K562 (cell line): ENCODE measurements at regions not wholly inside any gene's neighbourhood (a gene's known extent, or its start where the extent isn't known, plus 50 kb on each side); places are given as distances from the start of the nearest gene placed in this dataset.

Source experiments
- ATAC-seq: fragments of 200-7000 bp; cut with Tn5 transposase; 3 replicates; pipeline ENCODE4 v1.9.1; 2020; ENCODE audit warnings: moderate library complexity
- BruUV-seq: library from RNA; stranded (reverse); fragments of 400-500 nt; replicated peaks from 2 replicates; lab custom pipeline; 2021; lab: Mats Ljungman, UMichigan
- CTCF ChIA-PET: fragments of 300-600 bp; formaldehyde crosslinking; extraction: SDS; loops from one replicate; lab custom pipeline; 2021; ENCODE audit warnings: low intra/inter-chr PET ratio; lab: Yijun Ruan, JAX
- POLR2A ChIA-PET: fragments of 300-600, 350-650 bp; sonication (Branson Sonifier 250); formaldehyde crosslinking; extraction: SDS; loops from one replicate; lab custom pipeline; 2021; ENCODE audit warnings: antibody characterized with exemption, inconsistent platforms; lab: Yijun Ruan, JAX
- DNase-seq, 4 experiments: peaks; one replicate each; pipeline versions ENCODE4 v3.0.0 to v3.0.0-alpha.2; 2011 to 2018; ENCODE audit warnings: low spot score in 3 of 4, mixed read lengths in 3 of 4; ENCODE audit errors: extremely low read depth in 1 of 4
- FAIRE-seq: peaks from 2 replicates; lab custom pipeline; 2011; peaks lifted over from hg19 to GRCh38; lab: Jason Lieb, UNC
- H2AFZ ChIP-seq: 2 replicates; pipeline ENCODE4 v1.6.0; 2011; ENCODE audit warnings: low read depth, low read length, control low read depth, inconsistent platforms
- H3K27ac ChIP-seq: fragments of 200-600 bp; 3 replicates; pipeline ENCODE4 v1.8.0; 2011; ENCODE audit warnings: low read depth, mild to moderate bottlenecking, control low read depth, inconsistent platforms, low read length, moderate library complexity, mixed read lengths; ENCODE audit errors: extremely low read depth
- H3K27me3 ChIP-seq, 2 experiments: fragments of 300-600 bp in 1 of 2; 2 replicates in 1 of 2; 3 replicates in 1 of 2; pipeline versions ENCODE4 v1.6.0 to v1.8.0; 2011; ENCODE audit warnings: inconsistent platforms in 2 of 2, low read length in 2 of 2, mild to moderate bottlenecking in 1 of 2, mixed read lengths in 1 of 2, moderate library complexity in 1 of 2; ENCODE audit not compliant: control insufficient read depth in 2 of 2, insufficient read depth in 2 of 2
- H3K36me3 ChIP-seq: fragments of 300-600 bp; 3 replicates; pipeline ENCODE4 v1.8.0; 2011; ENCODE audit warnings: mild to moderate bottlenecking, low read length, inconsistent platforms; ENCODE audit not compliant: control insufficient read depth, insufficient read depth
- H3K4me1 ChIP-seq, 2 experiments: fragments of 200-600 bp in 1 of 2; replicated peaks in 1 of 2; 2 replicates in 1 of 2; 3 replicates in 1 of 2; pipeline versions ENCODE4 v1.5.1 to v1.8.0; 2011; ENCODE audit warnings: inconsistent platforms in 2 of 2, low read length in 2 of 2, mild to moderate bottlenecking in 1 of 2, mixed read lengths in 1 of 2, moderate library complexity in 1 of 2; ENCODE audit not compliant: control insufficient read depth in 2 of 2, insufficient read depth in 2 of 2
- H3K4me2 ChIP-seq: 2 replicates; pipeline ENCODE4 v1.6.1; 2011; ENCODE audit warnings: low read length, control low read depth, inconsistent platforms, mixed read lengths; ENCODE audit not compliant: insufficient read depth
- H3K4me3 ChIP-seq: fragments of 200-600 bp; sonication (generic), shearing (Covaris generic); 2 replicates; pipeline ENCODE4 v1.5.1; 2016; ENCODE audit warnings: control low read depth, inconsistent platforms
- H3K79me2 ChIP-seq: fragments of 200-600 bp; 3 replicates; pipeline ENCODE4 v1.8.0; 2011; ENCODE audit warnings: low read length, inconsistent platforms; ENCODE audit not compliant: control insufficient read depth, insufficient read depth
- H3K9ac ChIP-seq, 2 experiments: 2 replicates each; pipeline versions ENCODE4 v1.6.0 to v1.6.1; 2011; ENCODE audit warnings: low read depth in 2 of 2, low read length in 2 of 2, control low read depth in 1 of 2, inconsistent platforms in 1 of 2, mild to moderate bottlenecking in 1 of 2, mixed read lengths in 1 of 2; ENCODE audit not compliant: insufficient read depth in 1 of 2
- H3K9me1 ChIP-seq: one replicate; pipeline ENCODE4 v1.6.0; 2011; ENCODE audit warnings: inconsistent platforms, mild to moderate bottlenecking, low read length, moderate library complexity; ENCODE audit not compliant: control insufficient read depth, insufficient read depth
- H3K9me3 ChIP-seq: replicated peaks from 2 replicates; pipeline ENCODE4 v1.5.1; 2011; ENCODE audit warnings: low read depth, low read length, inconsistent platforms; ENCODE audit not compliant: control insufficient read depth, insufficient read depth
- H4K20me1 ChIP-seq: replicated peaks from 2 replicates; pipeline ENCODE4 v1.6.1; 2011; ENCODE audit warnings: low read length, inconsistent platforms, mixed read lengths; ENCODE audit not compliant: control insufficient read depth, insufficient read depth
- DNMT1 ChIP-seq: fragments of 450-650 bp; IDR thresholded peaks from 2 replicates; pipeline ENCODE4 v1.6.1; 2016; ENCODE audit warnings: antibody characterized with exemption, mild to moderate bottlenecking
- RNF2 ChIP-seq: sonication (generic); IDR thresholded peaks from 2 replicates; pipeline ENCODE4 v1.6.1; 2016
- TARDBP ChIP-seq: fragments of 450-650 bp; IDR thresholded peaks from 2 replicates; pipeline ENCODE4 v1.6.1; 2016
- ZNF212 ChIP-seq: fragments of 450-650 bp; formaldehyde crosslinking; IDR thresholded peaks from 2 replicates; pipeline ENCODE4 v1.4.0; 2020; ENCODE audit warnings: mild to moderate bottlenecking
- ZNF263 ChIP-seq: sonication (generic); formaldehyde crosslinking; IDR thresholded peaks from 2 replicates; pipeline ENCODE4 v1.8.0; 2022; ENCODE audit warnings: mild to moderate bottlenecking, missing genetic modification reagents, borderline replicate concordance
- WGBS: fragments of 100-300 bp; shearing (Covaris generic); methylation state at CpG from one replicate; pipeline ENCODE4 v1.1.6; 2016; ENCODE audit warnings: low coverage, mixed read lengths; ENCODE audit not compliant: insufficient coverage; ENCODE audit errors: missing lambda C conversion rate; 5-methylcytosine and 5-hydroxymethylcytosine counted together
- in situ Hi-C: fragments of 300-500 bp; cut with MboI; formaldehyde crosslinking; loops from 4 replicates; pipeline ENCODE4 v1.15.0; 2018; ENCODE audit warnings: inconsistent platforms, mixed read lengths
- intact Hi-C: fragments of 100-400 bp; cut with micrococcal nuclease; formaldehyde crosslinking; loops from 2 replicates; pipeline ENCODE4 v1.14.2; 2022
- TF ChIP-seq, protein P1 (sequence below): sonication (generic); formaldehyde crosslinking; IDR thresholded peaks from 2 replicates; pipeline ENCODE4 v1.8.0; 2022; ENCODE audit warnings: missing genetic modification reagents, mild to moderate bottlenecking, borderline replicate concordance

DNA sequence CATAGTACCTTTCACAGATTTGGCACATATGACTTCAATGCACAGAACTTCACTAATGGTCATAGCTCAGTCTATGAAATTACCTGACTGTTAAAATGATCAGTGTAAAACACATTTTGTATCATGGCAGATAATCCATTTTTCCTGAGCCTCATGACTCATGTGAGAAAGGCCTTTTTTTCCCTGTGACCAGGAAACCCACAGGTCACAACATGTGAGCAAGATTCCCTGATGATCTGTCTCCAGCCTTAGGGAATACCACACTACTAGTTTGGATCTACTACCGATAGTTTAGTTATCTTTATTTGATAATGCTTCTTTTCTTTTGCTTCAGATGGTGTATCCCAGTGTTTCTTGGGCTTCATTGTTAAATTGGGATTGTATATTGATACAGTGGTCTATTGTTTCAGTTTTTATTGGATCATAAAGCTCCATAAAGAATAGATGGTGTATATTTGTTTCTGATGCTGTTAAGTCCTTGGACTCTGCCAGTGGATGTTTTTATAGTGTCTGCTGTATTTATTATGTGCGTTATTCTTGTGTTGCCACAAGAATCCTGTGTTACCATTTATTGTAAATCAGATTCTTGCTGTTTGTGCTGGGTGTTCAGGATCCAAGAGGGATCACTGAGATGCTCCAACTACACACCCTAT is 248.7 kb upstream of the PELI2 start:
- POLR2A ChIA-PET = no interaction called here
- CTCF ChIA-PET = no interaction called here
- no peaks in the 10 kb centered on the region; a peak in 1 of 5 replicates for H3K4me1 ChIP-seq
- in situ Hi-C loops = no loop called here
- H3K9me1 ChIP-seq = no peaks in the 10 kb centered on the region
- ATAC-seq = no peak
- H3K27me3 ChIP-seq = peaks cover 0 to 6% of the 10 kb centered on the region in 2 experiments; a peak in 1 of 5 replicates
- no peak overlapping the region for H2AFZ ChIP-seq
- no peak for FAIRE-seq
- no peak for DNase-seq
- intact Hi-C loops = loop anchor here (5.0 kb wide), 4 partner anchors 137 to 598 kb away; no protein-coding TSS in a partner anchor
- no peak overlapping the region for H3K4me3 ChIP-seq
- no peak overlapping the region for H3K27ac ChIP-seq
- H4K20me1 ChIP-seq = no peaks in the 10 kb centered on the region
- H3K4me2 ChIP-seq = no peak overlapping the region
- TF ChIP-seq ZNF212 (CRISPR knock-in tag) (no peak), RNF2 (no peak), DNMT1 (no peak), TARDBP (no peak)
- TF ChIP-seq, protein P1, sequence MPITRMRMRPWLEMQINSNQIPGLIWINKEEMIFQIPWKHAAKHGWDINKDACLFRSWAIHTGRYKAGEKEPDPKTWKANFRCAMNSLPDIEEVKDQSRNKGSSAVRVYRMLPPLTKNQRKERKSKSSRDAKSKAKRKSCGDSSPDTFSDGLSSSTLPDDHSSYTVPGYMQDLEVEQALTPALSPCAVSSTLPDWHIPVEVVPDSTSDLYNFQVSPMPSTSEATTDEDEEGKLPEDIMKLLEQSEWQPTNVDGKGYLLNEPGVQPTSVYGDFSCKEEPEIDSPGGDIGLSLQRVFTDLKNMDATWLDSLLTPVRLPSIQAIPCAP (CRISPR knock-in tag) = no peak
- no peaks in the 10 kb centered on the region for H3K36me3 ChIP-seq
- H3K9ac ChIP-seq = no peak overlapping the region
- BruUV-seq = no TSS peak
- H3K79me2 ChIP-seq = no peaks in the 10 kb centered on the region
- H3K9me3 ChIP-seq = no peaks in the 10 kb centered on the region
- WGBS = 0% methylated on average over 2 of the region's 2 CpGs

GRCh38 chr14:55873169-55873568 is 245.0 kb upstream of the PELI2 start:
- no peak for ATAC-seq
- H3K9ac ChIP-seq = no peak overlapping the region
- H3K27ac ChIP-seq = no peak overlapping the region
- no peaks in the 10 kb centered on the region for H3K9me1 ChIP-seq
- no peaks in the 10 kb centered on the region for H3K9me3 ChIP-seq
- POLR2A ChIA-PET = no interaction called here
- TF ChIP-seq ZNF263 (CRISPR knock-in tag) = no peak
- TF ChIP-seq, all 486 proteins: peak for 0
- DNase-seq (no peak), FAIRE-seq (no peak)
- in situ Hi-C loops (no loop called here), intact Hi-C loops (no loop called here)
- H3K4me3 ChIP-seq = no peak overlapping the region
- H3K4me2 ChIP-seq = no peak overlapping the region
- 0% methylated on average over 5 of the region's 9 CpGs for WGBS
- BruUV-seq = no TSS peak
- H3K79me2 ChIP-seq = no peaks in the 10 kb centered on the region
- H3K4me1 ChIP-seq = no peaks in the 10 kb centered on the region
- CTCF ChIA-PET = no interaction called here
- H3K27me3 ChIP-seq = peaks cover 0 to 9% of the 10 kb centered on the region in 2 experiments; a peak in 1 of 5 replicates
- no peaks in the 10 kb centered on the region for H4K20me1 ChIP-seq
- H3K36me3 ChIP-seq = no peaks in the 10 kb centered on the region
- H2AFZ ChIP-seq = no peak overlapping the region
